Skeletal muscle tissue (tissue), 3 donors: ENCODE measurements at regions not wholly inside any gene's neighbourhood (a gene's known extent, or its start where the extent isn't known, plus 50 kb on each side); places are given as distances from the start of the nearest gene placed in this dataset.

ENCODE experiments used
- H3K27ac ChIP-seq: one replicate; pipeline ENCODE4 v1.7.0; 2013; ENCODE audit warnings: mild to moderate bottlenecking, low read depth, low read length, inconsistent platforms
- H3K27me3 ChIP-seq, 3 donors: one replicate each; pipeline ENCODE4 v1.7.0; 2013; ENCODE audit warnings: low read length in 3 of 3; ENCODE audit not compliant: control insufficient read depth in 3 of 3, insufficient read depth in 3 of 3
- H3K36me3 ChIP-seq, 3 donors: one replicate each; pipeline ENCODE4 v1.7.0; 2013; ENCODE audit warnings: low read length in 3 of 3; ENCODE audit not compliant: control insufficient read depth in 3 of 3, insufficient read depth in 3 of 3
- H3K4me1 ChIP-seq, 3 donors: one replicate each; pipeline ENCODE4 v1.7.0; 2013; ENCODE audit warnings: low read length in 3 of 3, mild to moderate bottlenecking in 3 of 3; ENCODE audit not compliant: control insufficient read depth in 3 of 3, insufficient read depth in 3 of 3
- H3K4me3 ChIP-seq, 3 donors: one replicate each; pipeline ENCODE4 v1.7.0; 2013; ENCODE audit warnings: low read length in 3 of 3
- H3K9ac ChIP-seq, 3 donors: one replicate each; pipeline ENCODE4 v1.7.0; 2013; ENCODE audit warnings: low read length in 3 of 3, mild to moderate bottlenecking in 3 of 3, moderate library complexity in 2 of 3, low read depth in 1 of 3
- H3K9me3 ChIP-seq, 3 donors: one replicate each; pipeline ENCODE4 v1.7.0; 2013; ENCODE audit warnings: low read length in 3 of 3; ENCODE audit not compliant: control insufficient read depth in 3 of 3
- donor health status: Osteomylitis.

DNA sequence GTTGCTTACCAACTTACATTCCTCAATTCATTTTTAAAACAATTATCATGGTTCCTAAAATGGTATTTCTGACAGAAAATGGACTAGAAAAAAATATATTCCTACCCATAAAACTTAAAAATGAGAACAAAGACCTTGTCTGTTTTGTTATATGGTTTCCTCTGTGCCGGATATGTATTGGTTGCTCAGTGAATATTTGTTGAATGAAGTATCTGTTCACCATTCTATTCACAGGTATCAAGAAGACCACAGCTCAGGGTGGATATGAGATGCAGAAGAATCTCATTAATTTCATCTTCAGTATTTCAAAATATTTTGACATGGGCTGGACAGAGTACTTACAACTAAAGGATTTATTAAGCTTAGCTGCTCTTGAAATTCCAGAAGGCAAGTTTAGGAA is 58.1 kb downstream of the TUSC7 start:
- H3K27ac ChIP-seq: no peak overlapping the region
- no peaks in the 10 kb centered on the region for H3K36me3 ChIP-seq
- H3K4me3 ChIP-seq: no peak overlapping the region
- no peaks in the 10 kb centered on the region for H3K4me1 ChIP-seq
- H3K27me3 ChIP-seq: peaks cover 0 to 3% (median 0%) of the 10 kb centered on the region in 3 donors
- no peak overlapping the region for H3K9ac ChIP-seq
- H3K9me3 ChIP-seq: no peaks in the 10 kb centered on the region

DNA sequence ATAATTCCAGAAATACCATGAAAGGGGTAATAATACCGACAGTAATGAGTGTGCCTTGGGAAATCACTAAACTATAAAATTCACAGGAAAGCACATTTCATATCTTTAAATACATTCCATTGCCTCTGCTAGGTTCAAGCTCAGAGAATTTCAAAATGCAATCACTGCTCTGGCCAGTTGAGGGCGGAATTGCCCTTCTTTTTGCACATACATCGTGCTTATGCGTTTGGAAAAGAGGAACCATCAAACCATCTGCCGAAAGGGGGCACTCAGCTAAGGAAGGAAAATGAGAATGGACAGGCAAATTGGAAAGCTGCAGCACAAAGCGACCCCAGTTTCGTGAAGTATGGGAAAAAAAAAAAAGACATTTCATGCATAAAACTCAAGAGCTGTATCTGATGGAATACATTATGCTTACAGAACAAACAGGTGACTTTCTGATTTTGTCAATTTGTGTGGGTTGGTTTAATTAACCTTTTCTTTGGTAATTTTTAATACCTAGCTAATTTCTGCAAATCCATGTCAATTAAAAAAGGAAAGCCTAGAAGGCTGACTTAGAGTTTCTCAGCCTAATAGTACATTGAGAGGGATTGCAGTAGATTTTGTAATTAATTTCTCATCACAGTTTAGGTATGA is 61.4 kb downstream of the TUSC7 start:
- no peak overlapping the region for H3K4me3 ChIP-seq
- H3K9me3 ChIP-seq: no peaks in the 10 kb centered on the region
- no peaks in the 10 kb centered on the region for H3K36me3 ChIP-seq
- H3K9ac ChIP-seq: no peak overlapping the region
- H3K4me1 ChIP-seq: no peaks in the 10 kb centered on the region
- no peak overlapping the region for H3K27ac ChIP-seq
- peaks cover 0 to 3% (median 0%) of the 10 kb centered on the region in 3 donors for H3K27me3 ChIP-seq

DNA sequence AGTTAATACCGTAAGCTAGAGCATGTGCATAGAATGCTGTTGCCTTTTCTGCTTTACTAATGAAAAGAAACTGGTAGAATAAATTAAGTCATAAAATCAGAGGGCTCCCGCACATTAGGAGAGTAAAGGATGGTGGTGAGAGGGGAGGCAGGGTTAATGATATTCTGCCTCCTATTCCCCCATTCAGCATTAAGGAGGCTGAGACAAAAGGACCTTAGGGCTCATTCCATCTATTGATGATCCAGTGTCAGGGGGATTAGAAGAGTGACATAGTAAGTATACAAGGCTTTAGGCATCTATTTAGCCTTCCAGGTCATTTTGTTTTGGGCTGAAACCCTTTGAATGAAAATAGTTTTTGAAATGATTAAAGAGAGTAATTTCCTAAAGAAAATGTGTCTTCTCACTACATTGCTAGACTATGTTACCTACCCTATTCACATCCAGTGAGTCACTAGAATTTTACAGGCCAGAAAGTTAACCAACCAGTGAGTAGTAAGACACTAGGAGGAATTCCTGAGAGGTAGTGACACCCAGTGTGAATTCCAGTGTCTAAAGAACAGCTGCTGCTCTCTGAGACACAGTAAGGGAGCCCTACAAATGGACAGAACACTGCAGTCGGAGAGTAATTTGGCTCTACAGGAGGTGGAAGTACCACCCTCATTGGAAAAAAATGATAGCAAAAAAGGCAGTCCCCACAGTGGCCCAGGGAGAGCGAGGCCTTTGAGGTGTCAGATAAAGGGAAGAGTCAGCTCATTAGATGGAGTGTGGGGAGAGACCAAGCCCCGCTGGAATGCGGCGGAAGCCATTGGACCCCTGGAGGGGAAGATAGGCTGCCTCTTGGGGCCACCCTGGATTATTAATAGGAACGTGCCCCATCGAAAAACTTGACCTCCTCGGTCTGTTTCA is 67.6 kb downstream of the TUSC7 start:
- Histone ChIP-seq H3K9ac (no peak overlapping the region), H3K4me1 (no peaks in the 10 kb centered on the region), H3K4me3 (no peak overlapping the region), H3K36me3 (no peaks in the 10 kb centered on the region), H3K27me3 (peaks cover 0 to 2% (median 0%) of the 10 kb centered on the region in 3 donors), H3K9me3 (no peaks in the 10 kb centered on the region), H3K27ac (no peak overlapping the region)

DNA sequence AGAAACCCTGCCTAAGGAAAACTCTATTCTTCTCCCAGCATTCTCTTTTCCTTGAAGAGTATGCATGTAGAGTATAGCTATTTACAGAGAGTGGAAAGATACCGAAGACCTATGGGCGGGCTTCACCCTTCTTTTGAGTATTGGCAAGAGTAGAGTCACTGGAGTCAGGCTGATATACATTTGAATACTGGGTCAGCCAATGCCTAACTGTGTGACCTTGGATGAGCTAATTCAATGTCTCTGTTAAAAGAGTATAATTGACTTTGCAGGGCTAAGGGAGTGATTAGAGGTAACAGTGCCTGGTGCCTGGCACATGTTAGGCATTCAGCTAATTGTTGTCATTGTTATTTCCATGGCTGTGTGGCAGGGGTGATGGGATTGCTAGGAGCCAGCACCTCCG is 75.6 kb downstream of the TUSC7 start:
- Histone ChIP-seq H3K27me3 (no peaks in the 10 kb centered on the region), H3K9ac (no peak overlapping the region), H3K27ac (no peak overlapping the region), H3K4me1 (no peaks in the 10 kb centered on the region), H3K4me3 (no peak overlapping the region), H3K9me3 (no peaks in the 10 kb centered on the region), H3K36me3 (no peaks in the 10 kb centered on the region)

DNA sequence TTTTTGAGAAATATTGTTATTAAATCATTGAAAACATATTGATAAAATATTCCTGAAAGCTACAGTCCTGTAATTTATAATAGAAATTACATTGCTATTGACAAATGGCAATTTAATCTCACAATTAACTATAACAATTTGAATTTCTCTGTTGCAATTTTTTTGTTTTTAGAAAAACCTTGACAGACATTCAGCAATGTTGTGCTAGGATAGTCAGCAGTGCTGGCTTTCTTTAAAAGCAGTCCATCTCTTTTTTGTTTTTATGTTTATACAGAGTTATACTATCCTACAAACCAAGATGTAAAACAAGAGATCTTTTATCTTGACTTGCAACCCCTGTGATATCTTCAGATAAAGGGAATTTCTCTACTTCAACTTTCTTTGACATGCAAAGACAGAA is 93.1 kb downstream of the TUSC7 start:
- Histone ChIP-seq H3K27me3 (no peaks in the 10 kb centered on the region), H3K27ac (no peak overlapping the region), H3K4me1 (no peaks in the 10 kb centered on the region), H3K9ac (no peak overlapping the region), H3K9me3 (no peaks in the 10 kb centered on the region), H3K36me3 (no peaks in the 10 kb centered on the region), H3K4me3 (no peak overlapping the region)

DNA sequence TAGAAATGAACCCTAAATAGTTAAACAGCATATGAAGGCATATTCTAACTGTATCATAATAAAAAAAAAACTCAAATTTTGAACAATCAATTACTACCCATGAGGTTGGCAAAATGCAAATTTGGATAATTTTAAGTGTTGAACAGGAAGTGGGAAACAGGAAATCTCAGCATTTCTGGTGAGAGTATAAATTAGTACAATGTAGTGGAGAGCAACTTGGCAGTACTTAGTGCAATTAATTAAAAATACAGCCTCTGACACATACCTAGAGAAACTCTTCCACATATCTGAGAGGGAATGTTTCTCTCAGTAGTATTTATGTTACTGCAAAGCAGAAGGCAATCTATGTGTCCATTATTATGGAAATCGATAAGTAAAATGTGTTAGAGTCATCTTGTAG is 96.8 kb downstream of the TUSC7 start:
- Histone ChIP-seq H3K36me3 (no peaks in the 10 kb centered on the region), H3K4me1 (no peaks in the 10 kb centered on the region), H3K27me3 (no peaks in the 10 kb centered on the region), H3K9me3 (peaks cover 0 to 4% (median 4%) of the 10 kb centered on the region in 3 donors), H3K27ac (no peak overlapping the region), H3K9ac (no peak overlapping the region), H3K4me3 (no peak overlapping the region)

DNA sequence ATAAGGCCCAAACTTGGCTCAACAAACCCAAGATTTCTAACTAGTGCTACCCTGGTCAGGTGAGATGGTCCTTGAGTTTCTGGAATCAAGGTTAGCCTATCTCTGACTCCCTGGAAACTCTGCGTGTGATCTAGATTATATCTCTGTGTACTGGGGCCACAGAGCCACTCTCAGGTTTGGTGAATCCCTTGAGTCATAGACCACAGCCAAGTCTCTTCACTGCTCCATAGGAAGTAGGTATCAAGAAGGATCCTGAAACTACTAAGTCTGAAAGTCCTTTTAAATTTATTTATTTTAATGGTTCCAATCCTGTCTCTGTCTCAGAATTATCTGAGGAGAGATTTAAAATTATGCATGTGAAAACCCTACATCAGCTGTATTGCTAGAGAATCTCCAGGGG is 99.1 kb downstream of the TUSC7 start:
- Histone ChIP-seq H3K27me3 (no peaks in the 10 kb centered on the region), H3K36me3 (no peaks in the 10 kb centered on the region), H3K4me1 (no peaks in the 10 kb centered on the region), H3K27ac (no peak overlapping the region), H3K4me3 (no peak overlapping the region), H3K9me3 (peaks cover 0 to 4% (median 4%) of the 10 kb centered on the region in 3 donors), H3K9ac (no peak overlapping the region)

DNA sequence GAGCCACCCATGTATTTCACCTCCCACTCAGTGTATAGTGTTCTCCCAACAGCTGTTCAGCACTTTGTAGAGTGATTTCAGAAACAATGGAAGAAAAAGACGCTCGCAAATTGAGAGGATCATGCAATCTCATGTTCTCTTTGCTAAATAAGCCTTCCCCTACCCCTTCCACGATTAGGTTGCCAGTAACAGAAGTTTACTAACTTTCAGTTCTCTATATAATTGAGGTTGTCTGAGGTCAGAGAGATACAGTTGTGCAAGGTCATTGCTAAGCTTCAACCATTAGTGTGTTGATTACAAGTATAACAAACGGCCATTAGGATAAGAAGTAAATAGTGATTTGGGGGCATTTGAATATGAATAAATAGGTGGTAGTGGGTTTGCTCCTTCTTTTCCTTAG is 99.6 kb downstream of the TUSC7 start:
- Histone ChIP-seq H3K36me3 (no peaks in the 10 kb centered on the region), H3K4me3 (no peak overlapping the region), H3K4me1 (no peaks in the 10 kb centered on the region), H3K27ac (no peak overlapping the region), H3K27me3 (no peaks in the 10 kb centered on the region), H3K9me3 (peaks cover 0 to 4% (median 4%) of the 10 kb centered on the region in 3 donors), H3K9ac (no peak overlapping the region)

DNA sequence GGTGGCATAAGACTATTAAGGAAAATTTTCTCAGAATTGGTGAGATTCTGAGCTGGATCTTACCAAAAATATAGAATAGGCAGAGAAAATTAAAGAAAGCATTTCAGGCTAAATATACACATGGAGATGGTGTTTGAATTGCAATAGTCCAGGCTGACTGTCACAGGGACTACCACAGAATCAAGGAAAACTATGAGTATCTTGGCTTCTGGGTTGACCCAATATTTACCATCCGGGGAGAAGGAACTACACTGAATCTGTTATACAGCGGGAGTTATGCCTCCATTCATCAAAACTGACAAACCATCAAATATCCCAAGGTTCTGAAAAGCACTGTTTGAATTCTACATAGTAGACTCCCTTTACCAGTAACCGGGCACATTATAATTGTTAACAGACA is 102.2 kb downstream of the TUSC7 start:
- Histone ChIP-seq H3K27me3 (no peaks in the 10 kb centered on the region), H3K4me1 (no peaks in the 10 kb centered on the region), H3K9me3 (peaks cover 0 to 4% (median 4%) of the 10 kb centered on the region in 3 donors), H3K36me3 (no peaks in the 10 kb centered on the region), H3K4me3 (no peak overlapping the region), H3K9ac (no peak overlapping the region), H3K27ac (no peak overlapping the region)

DNA sequence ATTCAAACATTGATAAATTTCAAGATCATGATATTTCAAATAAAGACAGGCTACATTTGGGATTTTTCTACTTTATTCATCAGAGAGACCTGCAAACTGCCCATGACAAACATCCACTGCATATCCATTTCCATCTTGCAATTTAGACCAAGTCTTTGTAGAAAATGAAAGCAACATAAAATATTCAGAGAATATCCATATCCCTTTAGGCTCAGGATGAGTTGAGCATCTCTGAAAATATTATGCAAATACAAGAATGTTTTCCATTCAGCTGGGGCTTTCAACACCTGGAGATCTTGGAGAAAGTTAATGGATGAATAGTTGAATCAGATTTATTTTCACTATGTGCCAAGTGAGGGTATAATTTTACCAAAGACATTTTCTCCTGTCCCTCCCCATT is 103.4 kb downstream of the TUSC7 start:
- H3K9me3 ChIP-seq: peaks cover 0 to 4% (median 4%) of the 10 kb centered on the region in 3 donors
- no peak overlapping the region for H3K9ac ChIP-seq
- no peak overlapping the region for H3K27ac ChIP-seq
- H3K4me1 ChIP-seq: no peaks in the 10 kb centered on the region
- H3K4me3 ChIP-seq: no peak overlapping the region
- no peaks in the 10 kb centered on the region for H3K36me3 ChIP-seq
- H3K27me3 ChIP-seq: no peaks in the 10 kb centered on the region
